ENCODE measurements at regions not wholly inside any gene's neighbourhood (a gene's known extent, or its start where the extent isn't known, plus 50 kb on each side); places are given as distances from the start of the nearest gene placed in this dataset.

GRCh38 chr10:78448470-78448869, 414.8 kb downstream of the RPS24 start:
- no peak overlapping the region for H3K4me3 Mint-ChIP-seq (ENCODE audit: unreplicated experiment)
- peaks cover 58% of the 10 kb centered on the region for H3K27me3 Mint-ChIP-seq (ENCODE audit: unreplicated experiment)
- DNase-seq (ENCODE audit: extremely low spot score, unreplicated experiment) = no peak
- no peaks in the 10 kb centered on the region for H3K9me3 Mint-ChIP-seq (ENCODE audit: unreplicated experiment)
- peaks cover 2% of the 10 kb centered on the region for H3K4me1 Mint-ChIP-seq (ENCODE audit: unreplicated experiment)
- no peak for TF ChIP-seq CTCF (IDR thresholded peaks at IDR 0.05)
- H3K36me3 Mint-ChIP-seq (ENCODE audit: unreplicated experiment) = no peaks in the 10 kb centered on the region
- no peak overlapping the region for H3K27ac Mint-ChIP-seq (ENCODE audit: unreplicated experiment)

DNA sequence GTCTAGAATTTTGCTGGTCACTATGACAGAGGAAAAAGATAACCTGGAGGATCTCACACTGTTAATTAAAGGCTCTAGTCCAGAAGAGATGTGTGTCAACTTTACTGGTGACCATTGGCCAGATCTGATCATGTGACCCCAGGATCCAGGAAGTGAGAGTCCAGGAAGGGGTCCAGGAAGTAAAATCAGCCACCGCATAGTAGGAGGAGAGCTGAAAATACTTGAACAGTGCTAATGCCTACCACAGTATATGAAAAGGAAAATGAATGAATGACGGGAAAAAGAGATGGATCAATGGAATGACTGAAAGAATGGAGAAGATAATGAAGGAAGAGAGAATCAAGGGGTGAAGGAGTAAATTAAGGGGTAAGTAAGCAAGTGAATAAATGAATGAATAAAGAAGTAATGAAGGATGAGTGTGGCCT, 415.3 kb downstream of the RPS24 start:
- no peaks in the 10 kb centered on the region for H3K4me1 Mint-ChIP-seq (ENCODE audit: unreplicated experiment)
- no peak for DNase-seq (ENCODE audit: extremely low spot score, unreplicated experiment)
- no peaks in the 10 kb centered on the region for H3K36me3 Mint-ChIP-seq (ENCODE audit: unreplicated experiment)
- peaks cover 63% of the 10 kb centered on the region for H3K27me3 Mint-ChIP-seq (ENCODE audit: unreplicated experiment)
- H3K4me3 Mint-ChIP-seq (ENCODE audit: unreplicated experiment) = no peak overlapping the region
- no peak for TF ChIP-seq CTCF (IDR thresholded peaks at IDR 0.05)
- H3K27ac Mint-ChIP-seq (ENCODE audit: unreplicated experiment) = no peak overlapping the region
- no peaks in the 10 kb centered on the region for H3K9me3 Mint-ChIP-seq (ENCODE audit: unreplicated experiment)

DNA sequence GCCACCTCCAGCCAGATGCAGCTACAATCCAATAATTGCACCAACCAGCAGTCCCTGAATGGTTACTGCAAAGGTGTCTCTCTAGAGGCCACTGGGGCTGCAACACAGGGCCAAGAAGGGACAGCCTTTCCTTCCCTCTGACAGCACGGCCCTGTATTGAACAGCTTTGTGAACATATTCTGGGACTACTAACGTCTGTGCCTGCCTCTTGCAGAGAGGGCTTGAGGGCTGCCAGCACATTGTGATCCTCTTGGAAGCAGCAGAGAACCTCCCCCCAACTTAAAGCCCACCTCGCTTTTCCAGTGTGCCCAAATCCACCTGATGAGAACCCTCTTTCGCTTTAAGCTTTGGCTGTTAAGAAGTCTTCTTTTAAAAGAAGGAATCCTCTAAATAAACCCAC, 415.9 kb downstream of the RPS24 start:
- H3K4me3 Mint-ChIP-seq (ENCODE audit: unreplicated experiment) = no peak overlapping the region
- TF ChIP-seq CTCF (IDR thresholded peaks at IDR 0.05) = no peak
- H3K4me1 Mint-ChIP-seq (ENCODE audit: unreplicated experiment) = no peaks in the 10 kb centered on the region
- no peak overlapping the region for H3K27ac Mint-ChIP-seq (ENCODE audit: unreplicated experiment)
- peaks cover 68% of the 10 kb centered on the region for H3K27me3 Mint-ChIP-seq (ENCODE audit: unreplicated experiment)
- no peaks in the 10 kb centered on the region for H3K36me3 Mint-ChIP-seq (ENCODE audit: unreplicated experiment)
- DNase-seq (ENCODE audit: extremely low spot score, unreplicated experiment) = no peak
- no peaks in the 10 kb centered on the region for H3K9me3 Mint-ChIP-seq (ENCODE audit: unreplicated experiment)

DNA sequence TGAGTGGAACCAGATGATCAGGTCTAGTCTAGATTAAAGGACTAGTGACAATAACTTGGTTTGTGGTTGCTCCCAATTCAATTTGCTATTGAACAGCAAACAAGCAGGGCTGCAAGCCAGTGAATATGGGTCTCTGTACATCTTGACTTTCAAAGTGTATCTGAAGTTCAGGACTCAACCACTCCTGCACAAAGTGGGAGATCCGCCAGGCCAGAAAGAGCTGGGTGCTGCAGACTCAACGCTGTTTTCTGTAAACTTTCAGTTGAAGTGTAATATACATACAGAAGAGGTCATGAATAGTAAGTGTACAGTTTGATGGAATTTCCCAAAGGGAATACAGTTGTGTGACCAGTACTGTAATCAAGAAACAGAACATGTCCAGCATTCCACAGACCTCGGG, 416.6 kb downstream of the RPS24 start:
- H3K27ac Mint-ChIP-seq (ENCODE audit: unreplicated experiment) = no peak overlapping the region
- no peak for DNase-seq (ENCODE audit: extremely low spot score, unreplicated experiment)
- no peak overlapping the region for H3K4me3 Mint-ChIP-seq (ENCODE audit: unreplicated experiment)
- no peaks in the 10 kb centered on the region for H3K4me1 Mint-ChIP-seq (ENCODE audit: unreplicated experiment)
- no peak for TF ChIP-seq CTCF (IDR thresholded peaks at IDR 0.05)
- H3K27me3 Mint-ChIP-seq (ENCODE audit: unreplicated experiment) = peaks cover 75% of the 10 kb centered on the region
- no peaks in the 10 kb centered on the region for H3K36me3 Mint-ChIP-seq (ENCODE audit: unreplicated experiment)
- H3K9me3 Mint-ChIP-seq (ENCODE audit: unreplicated experiment) = no peaks in the 10 kb centered on the region

GRCh38 chr10:78450807-78451485, 417.3 kb downstream of the RPS24 start:
- peaks cover 74% of the 10 kb centered on the region for H3K27me3 Mint-ChIP-seq (ENCODE audit: unreplicated experiment)

More at GRCh38 chr10:78450807-78451485, 417.3 kb downstream of the RPS24 start:
- DNase-seq (ENCODE audit: extremely low spot score, unreplicated experiment) = no peak
- TF ChIP-seq CTCF (IDR thresholded peaks at IDR 0.05) = no peak
- Mint-ChIP-seq H3K4me3 (ENCODE audit: unreplicated experiment) (no peak overlapping the region), H3K4me1 (ENCODE audit: unreplicated experiment) (no peaks in the 10 kb centered on the region), H3K27ac (ENCODE audit: unreplicated experiment) (no peak overlapping the region), H3K36me3 (ENCODE audit: unreplicated experiment) (no peaks in the 10 kb centered on the region), H3K9me3 (ENCODE audit: unreplicated experiment) (no peaks in the 10 kb centered on the region)
